RWPE2 (cell line): ENCODE measurements at regions not wholly inside any gene's neighbourhood (a gene's known extent, or its start where the extent isn't known, plus 50 kb on each side); places are given as distances from the start of the nearest gene placed in this dataset.

ENCODE experiments used
- ATAC-seq: fragments of 200-7000 bp; cut with Tn5 transposase; 3 replicates; pipeline ENCODE4 v1.9.1; 2021; ENCODE audit warnings: low read depth
- DNase-seq: peaks from one replicate; pipeline ENCODE4 v3.0.0-alpha.2; 2020; ENCODE audit warnings: low spot score
- H3K27ac ChIP-seq: fragments of 450-650 bp; 2 replicates; pipeline ENCODE4 v1.5.1; 2017; ENCODE audit warnings: mild to moderate bottlenecking; ENCODE audit not compliant: poor library complexity, severe bottlenecking
- H3K27me3 ChIP-seq: fragments of 250-450 bp; sonication (Bioruptor Pico); 2 replicates; pipeline ENCODE4 v1.5.1; 2021; ENCODE audit warnings: mild to moderate bottlenecking, moderate library complexity; ENCODE audit not compliant: insufficient read depth, poor library complexity, severe bottlenecking
- H3K36me3 ChIP-seq: fragments of 250-450 bp; sonication (Bioruptor Pico); 2 replicates; pipeline ENCODE4 v1.5.1; 2020; ENCODE audit warnings: low read depth, mild to moderate bottlenecking, moderate library complexity
- H3K4me1 ChIP-seq: fragments of 250-450 bp; sonication (Bioruptor Pico); 2 replicates; pipeline ENCODE4 v1.5.1; 2021; ENCODE audit warnings: mild to moderate bottlenecking, moderate library complexity; ENCODE audit not compliant: insufficient read depth, poor library complexity, severe bottlenecking
- H3K4me3 ChIP-seq: fragments of 250-450 bp; sonication (Bioruptor Pico); 2 replicates; pipeline ENCODE4 v1.5.1; 2021; ENCODE audit warnings: mild to moderate bottlenecking, moderate library complexity; ENCODE audit not compliant: severe bottlenecking
- H3K9me3 ChIP-seq: fragments of 250-450 bp; sonication (Bioruptor Pico); 2 replicates; pipeline ENCODE4 v1.5.1; 2021; ENCODE audit warnings: mild to moderate bottlenecking, moderate library complexity; ENCODE audit not compliant: severe bottlenecking
- TF ChIP-seq, protein P1 (sequence below): fragments of 450-650 bp; IDR thresholded peaks from one replicate; pipeline ENCODE4 v1.5.1; 2017; ENCODE audit warnings: mild to moderate bottlenecking, moderate library complexity; ENCODE audit not compliant: poor library complexity, severe bottlenecking

- Histone ChIP-seq H3K27me3 (peaks cover 25% of the 10 kb centered on the region), H3K27ac (no peak overlapping the region)
- ATAC-seq: no peak
Measured at GRCh38 chr15:29593629-29594028, 228.6 kb downstream of the TJP1 start.

DNA sequence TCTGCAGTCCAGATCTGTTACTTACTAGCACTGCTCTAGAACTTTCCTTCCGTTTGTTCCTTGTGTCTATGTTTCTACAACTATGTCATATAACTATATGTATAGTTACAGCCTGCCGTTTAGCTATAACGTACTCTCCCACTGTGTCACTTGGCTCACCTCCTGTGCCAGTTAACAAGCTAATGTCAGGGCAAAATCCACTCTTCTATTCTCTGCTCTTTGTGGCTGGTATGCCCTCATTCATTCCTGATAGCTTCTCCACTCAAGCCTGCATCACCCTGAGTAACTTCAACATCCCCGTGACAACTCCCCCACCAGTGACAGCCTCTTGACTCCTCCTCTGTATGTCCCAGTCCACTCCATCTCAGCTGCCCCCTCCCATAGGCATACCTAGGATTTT lies 229.2 kb downstream of the TJP1 start:
- ATAC-seq: no peak
- peaks cover 25% of the 10 kb centered on the region for H3K27me3 ChIP-seq

More at GRCh38 chr15:29593629-29594028, 228.6 kb downstream of the TJP1 start:
- no peaks in the 10 kb centered on the region for H3K36me3 ChIP-seq
- no peaks in the 10 kb centered on the region for H3K4me1 ChIP-seq
- no peaks in the 10 kb centered on the region for H3K9me3 ChIP-seq
- TF ChIP-seq, protein P1, sequence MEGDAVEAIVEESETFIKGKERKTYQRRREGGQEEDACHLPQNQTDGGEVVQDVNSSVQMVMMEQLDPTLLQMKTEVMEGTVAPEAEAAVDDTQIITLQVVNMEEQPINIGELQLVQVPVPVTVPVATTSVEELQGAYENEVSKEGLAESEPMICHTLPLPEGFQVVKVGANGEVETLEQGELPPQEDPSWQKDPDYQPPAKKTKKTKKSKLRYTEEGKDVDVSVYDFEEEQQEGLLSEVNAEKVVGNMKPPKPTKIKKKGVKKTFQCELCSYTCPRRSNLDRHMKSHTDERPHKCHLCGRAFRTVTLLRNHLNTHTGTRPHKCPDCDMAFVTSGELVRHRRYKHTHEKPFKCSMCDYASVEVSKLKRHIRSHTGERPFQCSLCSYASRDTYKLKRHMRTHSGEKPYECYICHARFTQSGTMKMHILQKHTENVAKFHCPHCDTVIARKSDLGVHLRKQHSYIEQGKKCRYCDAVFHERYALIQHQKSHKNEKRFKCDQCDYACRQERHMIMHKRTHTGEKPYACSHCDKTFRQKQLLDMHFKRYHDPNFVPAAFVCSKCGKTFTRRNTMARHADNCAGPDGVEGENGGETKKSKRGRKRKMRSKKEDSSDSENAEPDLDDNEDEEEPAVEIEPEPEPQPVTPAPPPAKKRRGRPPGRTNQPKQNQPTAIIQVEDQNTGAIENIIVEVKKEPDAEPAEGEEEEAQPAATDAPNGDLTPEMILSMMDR: no peak
- H3K4me3 ChIP-seq: no peak overlapping the region
- no peak for DNase-seq

GRCh38 chr15:29590701-29591100 lies 231.6 kb downstream of the TJP1 start:
- no peaks in the 10 kb centered on the region for H3K9me3 ChIP-seq
- no peak overlapping the region for H3K4me3 ChIP-seq
- no peaks in the 10 kb centered on the region for H3K36me3 ChIP-seq
- DNase-seq (no peak), ATAC-seq (no peak)
- H3K27me3 ChIP-seq: peaks cover 17% of the 10 kb centered on the region
- no peak overlapping the region for H3K27ac ChIP-seq
- no peaks in the 10 kb centered on the region for H3K4me1 ChIP-seq
- TF ChIP-seq, protein P1: no peak

More for the DNA sequence above, 229.2 kb downstream of the TJP1 start:
- H3K9me3 ChIP-seq: no peaks in the 10 kb centered on the region
- no peak overlapping the region for H3K27ac ChIP-seq
- no peak for DNase-seq
- H3K4me3 ChIP-seq: no peak overlapping the region
- no peaks in the 10 kb centered on the region for H3K36me3 ChIP-seq
- no peaks in the 10 kb centered on the region for H3K4me1 ChIP-seq
- TF ChIP-seq, protein P1: no peak

DNA sequence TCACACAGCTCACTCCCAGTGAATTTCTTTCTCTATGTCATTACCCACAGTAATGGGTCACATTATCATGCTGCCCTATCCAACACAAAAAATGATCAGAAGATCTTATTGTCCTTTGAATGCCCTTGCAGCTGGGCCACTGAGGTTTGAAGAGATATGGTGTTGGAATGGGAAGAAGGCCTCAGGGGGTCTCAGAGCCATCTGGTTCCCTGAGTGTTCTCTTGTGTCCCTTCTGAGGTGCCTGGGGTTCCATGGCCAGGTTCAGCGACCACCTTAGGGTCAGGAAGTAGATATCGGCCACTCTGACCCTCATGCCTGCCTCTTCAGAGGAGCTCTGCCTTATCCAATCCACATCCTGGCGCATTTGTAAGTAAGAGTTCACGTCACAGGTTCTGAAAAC lies 232.3 kb downstream of the TJP1 start:
- peaks cover 12% of the 10 kb centered on the region for H3K27me3 ChIP-seq
- H3K36me3 ChIP-seq: no peaks in the 10 kb centered on the region
- no peak overlapping the region for H3K4me3 ChIP-seq
- TF ChIP-seq, protein P1: no peak
- no peaks in the 10 kb centered on the region for H3K4me1 ChIP-seq
- no peak for ATAC-seq
- no peak overlapping the region for H3K27ac ChIP-seq
- DNase-seq: no peak
- no peaks in the 10 kb centered on the region for H3K9me3 ChIP-seq

DNA sequence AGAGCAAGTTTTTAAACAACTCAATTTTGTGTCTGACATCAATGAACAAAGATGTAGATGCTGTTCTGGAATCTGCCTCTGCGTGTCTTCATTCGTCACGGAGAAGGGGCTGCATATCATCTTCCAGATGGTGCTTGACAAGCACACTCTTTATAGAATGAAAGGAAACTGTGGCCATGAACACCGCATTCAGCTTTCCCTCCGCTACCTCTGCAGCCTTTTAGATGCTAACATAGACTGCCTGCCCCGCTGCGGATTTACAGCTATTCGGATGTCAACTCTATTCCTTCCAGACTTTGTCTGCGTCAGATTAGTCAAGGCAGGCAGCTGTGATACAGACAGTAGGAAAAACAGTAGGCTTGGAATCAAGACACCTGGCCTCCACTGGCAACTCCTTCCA lies 232.9 kb downstream of the TJP1 start:
- Histone ChIP-seq H3K36me3 (no peaks in the 10 kb centered on the region), H3K4me3 (no peak overlapping the region), H3K27ac (no peak overlapping the region), H3K9me3 (no peaks in the 10 kb centered on the region), H3K27me3 (peaks cover 12% of the 10 kb centered on the region), H3K4me1 (no peaks in the 10 kb centered on the region)
- DNase-seq (no peak), ATAC-seq (no peak)
- TF ChIP-seq, protein P1: no peak
